ENCODE measurements at regions not wholly inside any gene's neighbourhood (a gene's known extent, or its start where the extent isn't known, plus 50 kb on each side); places are given as distances from the start of the nearest gene placed in this dataset.
A peak's percentile ranks its signal among the peaks of the same experiment; 100 is the strongest.

- no peak overlapping the region for H2BK5ac ChIP-seq (ENCODE audit: low read depth, low read length, poor library complexity, severe bottlenecking)
- 100% methylated on average over 4 of the region's 5 CpGs for WGBS
- H3K4me1 ChIP-seq (ENCODE audit: control insufficient read depth, insufficient read depth, low read depth, low read length): peaks cover under 1% of the 10 kb centered on the region
These were observed 381.1 kb downstream of the IRS1 start for GRCh38 chr2:226418521-226418920.

GRCh38 chr2:226414335-226414734 lies 385.3 kb downstream of the IRS1 start:
- Histone ChIP-seq H3K14ac (ENCODE audit: low read length in 2 of 2) (no peak overlapping the region), H3K27me3 (ENCODE audit: control insufficient read depth in 1 of 2, insufficient read depth in 1 of 2, low read length in 2 of 2) (no peaks in the 10 kb centered on the region), H2AK5ac (ENCODE audit: low read length, severe bottlenecking) (no peak overlapping the region), H2BK120ac (ENCODE audit: low read depth, low read length) (no peak overlapping the region), H3K4ac (ENCODE audit: low read depth in 1 of 2, low read length in 2 of 2) (no peak overlapping the region), H3K18ac (ENCODE audit: low read depth in 1 of 2, low read length in 2 of 2) (no peak overlapping the region), H3K9ac (ENCODE audit: low read length) (peak overlapping the region; percentile 3), H3K4me2 (ENCODE audit: low read length, poor library complexity, severe bottlenecking) (no peak overlapping the region), H3K36me3 (ENCODE audit: control insufficient read depth in 1 of 2, insufficient read depth in 2 of 2, low read depth in 1 of 2, low read length in 2 of 2) (no peaks in the 10 kb centered on the region), H3K79me1 (replicated peaks; ENCODE audit: low read length, poor library complexity, severe bottlenecking) (no peaks in the 10 kb centered on the region), H3K4me3 (ENCODE audit: insufficient read depth in 1 of 2, low read depth in 1 of 2, low read length in 2 of 2) (no peak overlapping the region), H3K23ac (ENCODE audit: low read length in 2 of 2) (no peak overlapping the region), H2BK15ac (ENCODE audit: low read depth, poor library complexity, severe bottlenecking) (no peak overlapping the region), H3K27ac (ENCODE audit: low read length, poor library complexity, severe bottlenecking) (no peak overlapping the region), H2AFZ (ENCODE audit: low read depth, low read length) (no peak overlapping the region), H2BK12ac (ENCODE audit: low read length in 2 of 2) (no peak overlapping the region), H4K8ac (ENCODE audit: low read length) (no peak overlapping the region), H3K4me1 (ENCODE audit: control insufficient read depth, insufficient read depth, low read depth, low read length) (no peaks in the 10 kb centered on the region), H4K91ac (ENCODE audit: low read length) (no peak overlapping the region), H2BK5ac (ENCODE audit: low read depth, low read length, poor library complexity, severe bottlenecking) (no peak overlapping the region), H3K9me3 (ENCODE audit: control insufficient read depth, low read length) (no peaks in the 10 kb centered on the region)
- WGBS: no CpG with 5 or more reads among the region's 2 CpGs
- DNase-seq: no peak

More at GRCh38 chr2:226418521-226418920, 381.1 kb downstream of the IRS1 start:
- Histone ChIP-seq H2AK5ac (ENCODE audit: low read length, severe bottlenecking) (no peak overlapping the region), H3K9ac (ENCODE audit: low read length) (no peak overlapping the region), H3K9me3 (ENCODE audit: control insufficient read depth, low read length) (no peaks in the 10 kb centered on the region), H3K36me3 (ENCODE audit: control insufficient read depth in 1 of 2, insufficient read depth in 2 of 2, low read depth in 1 of 2, low read length in 2 of 2) (no peaks in the 10 kb centered on the region), H4K8ac (ENCODE audit: low read length) (no peak overlapping the region), H2AFZ (ENCODE audit: low read depth, low read length) (no peak overlapping the region), H3K23ac (ENCODE audit: low read length in 2 of 2) (no peak overlapping the region), H4K91ac (ENCODE audit: low read length) (no peak overlapping the region), H3K4me2 (ENCODE audit: low read length, poor library complexity, severe bottlenecking) (no peak overlapping the region), H3K27ac (ENCODE audit: low read length, poor library complexity, severe bottlenecking) (no peak overlapping the region), H3K18ac (ENCODE audit: low read depth in 1 of 2, low read length in 2 of 2) (no peak overlapping the region), H3K4ac (ENCODE audit: low read depth in 1 of 2, low read length in 2 of 2) (no peak overlapping the region), H2BK15ac (ENCODE audit: low read depth, poor library complexity, severe bottlenecking) (no peak overlapping the region), H2BK12ac (ENCODE audit: low read length in 2 of 2) (no peak overlapping the region), H3K4me3 (ENCODE audit: insufficient read depth in 1 of 2, low read depth in 1 of 2, low read length in 2 of 2) (no peak overlapping the region), H2BK120ac (ENCODE audit: low read depth, low read length) (no peak overlapping the region), H3K27me3 (ENCODE audit: control insufficient read depth in 1 of 2, insufficient read depth in 1 of 2, low read length in 2 of 2) (no peaks in the 10 kb centered on the region), H3K79me1 (replicated peaks; ENCODE audit: low read length, poor library complexity, severe bottlenecking) (no peaks in the 10 kb centered on the region), H3K14ac (ENCODE audit: low read length in 2 of 2) (no peak overlapping the region)
- no peak for DNase-seq

GRCh38 chr2:226413498-226414130 lies 386.0 kb downstream of the IRS1 start:
- Histone ChIP-seq H3K4me2 (ENCODE audit: low read length, poor library complexity, severe bottlenecking) (no peak overlapping the region), H3K4me3 (ENCODE audit: insufficient read depth in 1 of 2, low read depth in 1 of 2, low read length in 2 of 2) (no peak overlapping the region), H3K79me1 (replicated peaks; ENCODE audit: low read length, poor library complexity, severe bottlenecking) (no peaks in the 10 kb centered on the region), H4K8ac (ENCODE audit: low read length) (no peak overlapping the region), H3K27me3 (ENCODE audit: control insufficient read depth in 1 of 2, insufficient read depth in 1 of 2, low read length in 2 of 2) (no peaks in the 10 kb centered on the region), H2BK15ac (ENCODE audit: low read depth, poor library complexity, severe bottlenecking) (no peak overlapping the region), H3K27ac (ENCODE audit: low read length, poor library complexity, severe bottlenecking) (no peak overlapping the region), H3K4me1 (ENCODE audit: control insufficient read depth, insufficient read depth, low read depth, low read length) (no peaks in the 10 kb centered on the region), H3K9me3 (ENCODE audit: control insufficient read depth, low read length) (no peaks in the 10 kb centered on the region), H4K91ac (ENCODE audit: low read length) (no peak overlapping the region), H2BK5ac (ENCODE audit: low read depth, low read length, poor library complexity, severe bottlenecking) (no peak overlapping the region), H3K36me3 (ENCODE audit: control insufficient read depth in 1 of 2, insufficient read depth in 2 of 2, low read depth in 1 of 2, low read length in 2 of 2) (no peaks in the 10 kb centered on the region), H3K9ac (ENCODE audit: low read length) (peak overlapping the region; percentile 3), H2AFZ (ENCODE audit: low read depth, low read length) (no peak overlapping the region), H3K4ac (ENCODE audit: low read depth in 1 of 2, low read length in 2 of 2) (no peak overlapping the region), H2BK12ac (ENCODE audit: low read length in 2 of 2) (no peak overlapping the region), H2BK120ac (ENCODE audit: low read depth, low read length) (no peak overlapping the region), H3K18ac (ENCODE audit: low read depth in 1 of 2, low read length in 2 of 2) (no peak overlapping the region), H3K14ac (ENCODE audit: low read length in 2 of 2) (no peak overlapping the region), H2AK5ac (ENCODE audit: low read length, severe bottlenecking) (peak overlapping the region; percentile 92), H3K23ac (ENCODE audit: low read length in 2 of 2) (no peak overlapping the region)
- 58% methylated on average over 2 of the region's 2 CpGs for WGBS
- DNase-seq: no peak

- no peak for DNase-seq
- no peaks in the 10 kb centered on the region for H3K79me1 ChIP-seq (replicated peaks; ENCODE audit: low read length, poor library complexity, severe bottlenecking)
- no peak overlapping the region for H3K4me3 ChIP-seq (ENCODE audit: insufficient read depth in 1 of 2, low read depth in 1 of 2, low read length in 2 of 2)
- H2BK120ac ChIP-seq (ENCODE audit: low read depth, low read length): no peak overlapping the region
- peak overlapping the region; percentile 61 for H2AK5ac ChIP-seq (ENCODE audit: low read length, severe bottlenecking)
- no peaks in the 10 kb centered on the region for H3K9me3 ChIP-seq (ENCODE audit: control insufficient read depth, low read length)
- H3K14ac ChIP-seq (ENCODE audit: low read length in 2 of 2): no peak overlapping the region
- H3K23ac ChIP-seq (ENCODE audit: low read length in 2 of 2): no peak overlapping the region
- H2BK5ac ChIP-seq (ENCODE audit: low read depth, low read length, poor library complexity, severe bottlenecking): no peak overlapping the region
- no peaks in the 10 kb centered on the region for H3K27me3 ChIP-seq (ENCODE audit: control insufficient read depth in 1 of 2, insufficient read depth in 1 of 2, low read length in 2 of 2)
- H2AFZ ChIP-seq (ENCODE audit: low read depth, low read length): no peak overlapping the region
- H3K9ac ChIP-seq (ENCODE audit: low read length): no peak overlapping the region
- no peak overlapping the region for H3K4ac ChIP-seq (ENCODE audit: low read depth in 1 of 2, low read length in 2 of 2)
- no peak overlapping the region for H4K8ac ChIP-seq (ENCODE audit: low read length)
- H3K36me3 ChIP-seq (ENCODE audit: control insufficient read depth in 1 of 2, insufficient read depth in 2 of 2, low read depth in 1 of 2, low read length in 2 of 2): no peaks in the 10 kb centered on the region
- no peaks in the 10 kb centered on the region for H3K4me1 ChIP-seq (ENCODE audit: control insufficient read depth, insufficient read depth, low read depth, low read length)
- peak overlapping the region; percentile 84 for H3K27ac ChIP-seq (ENCODE audit: low read length, poor library complexity, severe bottlenecking)
- peak overlapping the region; percentile 6 to 28 for H3K18ac ChIP-seq (ENCODE audit: low read depth in 1 of 2, low read length in 2 of 2)
- H2BK12ac ChIP-seq (ENCODE audit: low read length in 2 of 2): no peak overlapping the region
- H3K4me2 ChIP-seq (ENCODE audit: low read length, poor library complexity, severe bottlenecking): no peak overlapping the region
- WGBS: 52% methylated on average over 3 of the region's 4 CpGs
- no peak overlapping the region for H4K91ac ChIP-seq (ENCODE audit: low read length)
- no peak overlapping the region for H2BK15ac ChIP-seq (ENCODE audit: low read depth, poor library complexity, severe bottlenecking)
These were observed 387.8 kb downstream of the IRS1 start for GRCh38 chr2:226411727-226412360.

Measured in mesenchymal stem cell (in vitro differentiated cells and primary cell).